ENCODE measurements at regions not wholly inside any gene's neighbourhood (a gene's known extent, or its start where the extent isn't known, plus 50 kb on each side); places are given as distances from the start of the nearest gene placed in this dataset.

DNA sequence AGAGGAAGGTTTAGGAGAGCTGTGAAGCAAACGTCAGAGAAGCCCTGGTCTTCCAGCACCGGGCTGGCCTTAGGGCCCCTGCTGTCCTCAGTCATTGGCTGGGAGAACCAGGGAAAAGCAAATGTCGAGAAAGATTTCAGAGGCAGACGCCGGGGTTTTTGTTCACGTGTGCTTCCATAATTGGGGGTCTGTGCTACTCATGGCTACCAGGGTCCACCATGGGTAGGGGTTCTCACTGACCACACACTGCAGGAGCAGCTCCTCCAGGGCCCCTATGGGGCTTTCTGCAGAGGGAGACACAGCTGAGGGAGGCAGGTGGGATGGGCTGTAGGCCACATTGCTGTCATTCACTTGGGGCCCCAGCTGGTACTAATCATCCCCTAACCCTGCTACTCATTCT, 291.8 kb upstream of the FOXQ1 start:
- TF ChIP-seq, protein P1, sequence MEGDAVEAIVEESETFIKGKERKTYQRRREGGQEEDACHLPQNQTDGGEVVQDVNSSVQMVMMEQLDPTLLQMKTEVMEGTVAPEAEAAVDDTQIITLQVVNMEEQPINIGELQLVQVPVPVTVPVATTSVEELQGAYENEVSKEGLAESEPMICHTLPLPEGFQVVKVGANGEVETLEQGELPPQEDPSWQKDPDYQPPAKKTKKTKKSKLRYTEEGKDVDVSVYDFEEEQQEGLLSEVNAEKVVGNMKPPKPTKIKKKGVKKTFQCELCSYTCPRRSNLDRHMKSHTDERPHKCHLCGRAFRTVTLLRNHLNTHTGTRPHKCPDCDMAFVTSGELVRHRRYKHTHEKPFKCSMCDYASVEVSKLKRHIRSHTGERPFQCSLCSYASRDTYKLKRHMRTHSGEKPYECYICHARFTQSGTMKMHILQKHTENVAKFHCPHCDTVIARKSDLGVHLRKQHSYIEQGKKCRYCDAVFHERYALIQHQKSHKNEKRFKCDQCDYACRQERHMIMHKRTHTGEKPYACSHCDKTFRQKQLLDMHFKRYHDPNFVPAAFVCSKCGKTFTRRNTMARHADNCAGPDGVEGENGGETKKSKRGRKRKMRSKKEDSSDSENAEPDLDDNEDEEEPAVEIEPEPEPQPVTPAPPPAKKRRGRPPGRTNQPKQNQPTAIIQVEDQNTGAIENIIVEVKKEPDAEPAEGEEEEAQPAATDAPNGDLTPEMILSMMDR (IDR thresholded peaks at IDR 0.05; ENCODE audit: insufficient read depth, low read length) = no peak
- no peak for TF ChIP-seq POLR2AphosphoS5 (IDR thresholded peaks at IDR 0.05; ENCODE audit: low read depth)
- TF ChIP-seq, protein P2, sequence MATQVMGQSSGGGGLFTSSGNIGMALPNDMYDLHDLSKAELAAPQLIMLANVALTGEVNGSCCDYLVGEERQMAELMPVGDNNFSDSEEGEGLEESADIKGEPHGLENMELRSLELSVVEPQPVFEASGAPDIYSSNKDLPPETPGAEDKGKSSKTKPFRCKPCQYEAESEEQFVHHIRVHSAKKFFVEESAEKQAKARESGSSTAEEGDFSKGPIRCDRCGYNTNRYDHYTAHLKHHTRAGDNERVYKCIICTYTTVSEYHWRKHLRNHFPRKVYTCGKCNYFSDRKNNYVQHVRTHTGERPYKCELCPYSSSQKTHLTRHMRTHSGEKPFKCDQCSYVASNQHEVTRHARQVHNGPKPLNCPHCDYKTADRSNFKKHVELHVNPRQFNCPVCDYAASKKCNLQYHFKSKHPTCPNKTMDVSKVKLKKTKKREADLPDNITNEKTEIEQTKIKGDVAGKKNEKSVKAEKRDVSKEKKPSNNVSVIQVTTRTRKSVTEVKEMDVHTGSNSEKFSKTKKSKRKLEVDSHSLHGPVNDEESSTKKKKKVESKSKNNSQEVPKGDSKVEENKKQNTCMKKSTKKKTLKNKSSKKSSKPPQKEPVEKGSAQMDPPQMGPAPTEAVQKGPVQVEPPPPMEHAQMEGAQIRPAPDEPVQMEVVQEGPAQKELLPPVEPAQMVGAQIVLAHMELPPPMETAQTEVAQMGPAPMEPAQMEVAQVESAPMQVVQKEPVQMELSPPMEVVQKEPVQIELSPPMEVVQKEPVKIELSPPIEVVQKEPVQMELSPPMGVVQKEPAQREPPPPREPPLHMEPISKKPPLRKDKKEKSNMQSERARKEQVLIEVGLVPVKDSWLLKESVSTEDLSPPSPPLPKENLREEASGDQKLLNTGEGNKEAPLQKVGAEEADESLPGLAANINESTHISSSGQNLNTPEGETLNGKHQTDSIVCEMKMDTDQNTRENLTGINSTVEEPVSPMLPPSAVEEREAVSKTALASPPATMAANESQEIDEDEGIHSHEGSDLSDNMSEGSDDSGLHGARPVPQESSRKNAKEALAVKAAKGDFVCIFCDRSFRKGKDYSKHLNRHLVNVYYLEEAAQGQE (IDR thresholded peaks at IDR 0.05; ENCODE audit: insufficient replicate concordance, low read depth) = no peak
- no peak for TF ChIP-seq GABPA (IDR thresholded peaks at IDR 0.05; ENCODE audit: low read depth)

All from HL-60 (cell line).